B cell (primary cell): ENCODE measurements at regions not wholly inside any gene's neighbourhood (a gene's known extent, or its start where the extent isn't known, plus 50 kb on each side); places are given as distances from the start of the nearest gene placed in this dataset.

ENCODE experiments used
- ATAC-seq: fragments of 200-7000 bp; cut with Tn5 transposase; one replicate; pipeline ENCODE4 v1.10.0; 2021; ENCODE audit warnings: low read depth, mild to moderate bottlenecking, moderate number of reproducible peaks, moderate library complexity
- CTCF ChIA-PET: fragments of 350-600 bp; sonication (Branson Sonifier 250); formaldehyde crosslinking; loops from one replicate; lab custom pipeline; 2021; ENCODE audit warnings: antibody characterized with exemption, inconsistent platforms; lab: Charles Lee
- POLR2A ChIA-PET: fragments of 350-600 bp; sonication (Branson Sonifier 250); formaldehyde crosslinking; loops from one replicate; lab custom pipeline; 2021; ENCODE audit warnings: antibody characterized with exemption; lab: Charles Lee
- DNase-seq: peaks from one replicate; pipeline ENCODE4 v3.0.0; 2013
- H2AFZ ChIP-seq: 2 replicates; pipeline ENCODE4 v1.6.1; 2012; ENCODE audit warnings: mild to moderate bottlenecking, low read depth, low read length; ENCODE audit not compliant: insufficient read depth, poor library complexity, severe bottlenecking
- H3K27ac ChIP-seq, 2 donors: 1 replicate in 1 of 2; 2 replicates in 1 of 2; pipeline ENCODE4 v1.5.1; 2012 to 2013; ENCODE audit warnings: low read length in 2 of 2, mild to moderate bottlenecking in 2 of 2, moderate library complexity in 1 of 2
- H3K27me3 ChIP-seq, 4 experiments: fragments of 200-600 bp in 1 of 4; sonication (generic) in 1 of 4; replicated peaks in 1 of 4; 1 replicate in 2 of 4; 2 replicates in 2 of 4; pipeline versions ENCODE4 v1.6.1 to v1.7.0; 2013 to 2016; ENCODE audit warnings: low read length in 3 of 4, mild to moderate bottlenecking in 2 of 4, mixed read lengths in 1 of 4, moderate library complexity in 1 of 4; ENCODE audit not compliant: insufficient read depth in 4 of 4, control insufficient read depth in 3 of 4; ENCODE audit errors: control extremely low read depth in 1 of 4
- H3K36me3 ChIP-seq, 2 experiments: replicated peaks in 1 of 2; 1 replicate in 1 of 2; 2 replicates in 1 of 2; pipeline versions ENCODE4 v1.6.1 to v1.7.1; 2013; ENCODE audit warnings: low read length in 1 of 2; ENCODE audit not compliant: insufficient read depth in 2 of 2, control insufficient read depth in 1 of 2; ENCODE audit errors: control extremely low read depth in 1 of 2, extremely low read depth in 1 of 2
- H3K4me1 ChIP-seq, 2 donors: fragments of 200-600 bp in 1 of 2; sonication (generic) in 1 of 2; 1 replicate in 1 of 2; 2 replicates in 1 of 2; pipeline versions ENCODE4 v1.5.1 to v1.6.1; 2013 to 2017; ENCODE audit warnings: low read length in 2 of 2; ENCODE audit not compliant: control insufficient read depth in 2 of 2, insufficient read depth in 2 of 2
- H3K4me2 ChIP-seq: replicated peaks from 2 replicates; pipeline ENCODE3; 2012; ENCODE audit warnings: mild to moderate bottlenecking, low read depth, low read length; ENCODE audit not compliant: poor library complexity, severe bottlenecking
- H3K4me3 ChIP-seq, 5 experiments: fragments of 200-600 bp in 1 of 5; sonication (generic) in 1 of 5; 1 replicate in 3 of 5; 2 replicates in 2 of 5; pipeline versions ENCODE4 v1.5.1 to v1.7.0; 2011 to 2016; ENCODE audit warnings: low read length in 4 of 5, mild to moderate bottlenecking in 4 of 5, low read depth in 2 of 5, control low read depth in 1 of 5, moderate library complexity in 1 of 5; ENCODE audit not compliant: insufficient read depth in 1 of 5; ENCODE audit errors: control extremely low read depth in 1 of 5, extremely low read depth in 1 of 5
- H3K79me2 ChIP-seq: fragments of 200-600 bp; sonication (generic); one replicate; pipeline ENCODE4 v1.6.0; 2016; ENCODE audit warnings: low read length; ENCODE audit not compliant: control insufficient read depth, insufficient read depth
- H3K9ac ChIP-seq: fragments of 200-600 bp; sonication (generic); 2 replicates; pipeline ENCODE4 v1.6.1; 2017; ENCODE audit warnings: mild to moderate bottlenecking, low read length, moderate library complexity
- H3K9me3 ChIP-seq, 3 donors: one replicate each; pipeline versions ENCODE4 v1.6.1 to v1.7.1; 2013; ENCODE audit warnings: low read length in 2 of 3; ENCODE audit not compliant: control insufficient read depth in 2 of 3, insufficient read depth in 1 of 3; ENCODE audit errors: control extremely low read depth in 1 of 3
- H4K20me1 ChIP-seq: 2 replicates; pipeline ENCODE4 v1.6.0; 2012; ENCODE audit warnings: mild to moderate bottlenecking, low read length; ENCODE audit not compliant: insufficient read depth, control insufficient read depth, poor library complexity, severe bottlenecking
- H3K27ac Mint-ChIP-seq: one replicate; pipeline ENCODE4 v1.8.0; 2021; ENCODE audit warnings: mixed read lengths
- H3K27me3 Mint-ChIP-seq: one replicate; pipeline ENCODE4 v1.8.0; 2021; ENCODE audit warnings: mixed read lengths
- H3K4me1 Mint-ChIP-seq: one replicate; pipeline ENCODE4 v1.8.0; 2021; ENCODE audit warnings: mixed read lengths
- H3K4me3 Mint-ChIP-seq: one replicate; pipeline ENCODE4 v1.8.0; 2021; ENCODE audit warnings: mixed read lengths
- H3K9me3 Mint-ChIP-seq: one replicate; pipeline ENCODE4 v1.8.0; 2022; ENCODE audit warnings: mixed read lengths; ENCODE audit not compliant: insufficient read depth
- EZH2 ChIP-seq: IDR thresholded peaks from 2 replicates; pipeline ENCODE4 v1.6.1; 2012; ENCODE audit warnings: borderline replicate concordance, low read depth, mild to moderate bottlenecking, moderate library complexity, low read length; ENCODE audit not compliant: insufficient read depth, poor library complexity, severe bottlenecking
- WGBS: methylation state at CpG from one replicate; pipeline ENCODE4 v1.1.5; 2013; ENCODE audit warnings: missing lambda C conversion rate; ENCODE audit not compliant: insufficient coverage; 5-methylcytosine and 5-hydroxymethylcytosine counted together
- intact Hi-C: fragments of 100-400 bp; cut with micrococcal nuclease; formaldehyde crosslinking; loops from one replicate; pipeline ENCODE4 v1.10.0; 2022
- TF ChIP-seq, protein P1 (sequence below): fragments of 200-600 bp; IDR thresholded peaks from one replicate; pipeline ENCODE4 v1.8.0; 2022; ENCODE audit warnings: antibody characterized with exemption, mild to moderate bottlenecking

DNA sequence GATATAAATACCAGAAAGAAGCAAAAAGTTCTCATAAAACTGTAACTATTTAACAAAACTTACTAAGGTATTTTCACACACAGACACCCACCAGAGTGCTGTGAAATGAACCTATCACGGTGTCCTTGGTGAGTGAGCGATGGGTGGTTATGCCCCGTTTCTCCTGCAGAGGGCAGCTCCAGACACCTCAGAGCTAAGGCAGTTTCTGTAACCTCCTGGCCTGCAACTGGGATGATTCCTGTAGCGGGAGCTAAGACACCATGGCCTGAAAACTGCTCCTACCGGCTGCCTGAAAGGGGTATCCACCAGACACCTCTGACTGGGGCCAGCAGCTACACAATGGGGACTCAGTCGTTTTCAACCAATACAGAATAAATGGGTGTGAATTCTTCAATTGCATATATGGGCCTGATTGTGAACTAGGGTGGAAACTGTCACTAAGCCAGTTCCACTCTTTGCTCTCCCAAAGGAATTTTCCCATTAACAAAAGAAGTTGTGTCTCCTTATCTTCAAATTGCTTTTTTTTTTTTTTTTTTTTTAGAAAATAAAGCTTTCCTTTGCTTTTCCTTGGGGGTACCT, 2375.8 kb upstream of the TENM3 start:
- peak; percentile 68 for DNase-seq
- H3K9me3 ChIP-seq: no peaks in the 10 kb centered on the region
- POLR2A ChIA-PET: no interaction called here
- no peak overlapping the region for H2AFZ ChIP-seq
- H3K27ac ChIP-seq: no peak overlapping the region
- intact Hi-C loops: loop anchor here (2.0 kb wide), 1 partner anchor 161 kb away; no protein-coding TSS in a partner anchor
- no peaks in the 10 kb centered on the region for H3K27me3 ChIP-seq
- no peak overlapping the region for H3K9ac ChIP-seq
- no peaks in the 10 kb centered on the region for H3K27me3 Mint-ChIP-seq
- H3K4me3 ChIP-seq: no peak overlapping the region
- no peaks in the 10 kb centered on the region for H4K20me1 ChIP-seq
- 18% methylated on average over 5 of the region's 6 CpGs for WGBS
- peak; percentile 49 for ATAC-seq
- H3K4me1 ChIP-seq: no peaks in the 10 kb centered on the region
- no peak overlapping the region for H3K4me3 Mint-ChIP-seq
- no peaks in the 10 kb centered on the region for H3K79me2 ChIP-seq
- TF ChIP-seq, protein P1, sequence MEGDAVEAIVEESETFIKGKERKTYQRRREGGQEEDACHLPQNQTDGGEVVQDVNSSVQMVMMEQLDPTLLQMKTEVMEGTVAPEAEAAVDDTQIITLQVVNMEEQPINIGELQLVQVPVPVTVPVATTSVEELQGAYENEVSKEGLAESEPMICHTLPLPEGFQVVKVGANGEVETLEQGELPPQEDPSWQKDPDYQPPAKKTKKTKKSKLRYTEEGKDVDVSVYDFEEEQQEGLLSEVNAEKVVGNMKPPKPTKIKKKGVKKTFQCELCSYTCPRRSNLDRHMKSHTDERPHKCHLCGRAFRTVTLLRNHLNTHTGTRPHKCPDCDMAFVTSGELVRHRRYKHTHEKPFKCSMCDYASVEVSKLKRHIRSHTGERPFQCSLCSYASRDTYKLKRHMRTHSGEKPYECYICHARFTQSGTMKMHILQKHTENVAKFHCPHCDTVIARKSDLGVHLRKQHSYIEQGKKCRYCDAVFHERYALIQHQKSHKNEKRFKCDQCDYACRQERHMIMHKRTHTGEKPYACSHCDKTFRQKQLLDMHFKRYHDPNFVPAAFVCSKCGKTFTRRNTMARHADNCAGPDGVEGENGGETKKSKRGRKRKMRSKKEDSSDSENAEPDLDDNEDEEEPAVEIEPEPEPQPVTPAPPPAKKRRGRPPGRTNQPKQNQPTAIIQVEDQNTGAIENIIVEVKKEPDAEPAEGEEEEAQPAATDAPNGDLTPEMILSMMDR: peak; percentile 58
- no peak for TF ChIP-seq EZH2
- CTCF ChIA-PET: interaction anchor here (0.6 to 1.7 kb wide), 3 partner anchors 161 to 200 kb away, joined by 3 to 12 read pairs (median 6); no protein-coding TSS in a partner anchor
- H3K27ac Mint-ChIP-seq: no peak overlapping the region
- H3K4me2 ChIP-seq: no peak overlapping the region
- H3K4me1 Mint-ChIP-seq: no peaks in the 10 kb centered on the region
- no peaks in the 10 kb centered on the region for H3K36me3 ChIP-seq
- H3K9me3 Mint-ChIP-seq: no peaks in the 10 kb centered on the region

DNA sequence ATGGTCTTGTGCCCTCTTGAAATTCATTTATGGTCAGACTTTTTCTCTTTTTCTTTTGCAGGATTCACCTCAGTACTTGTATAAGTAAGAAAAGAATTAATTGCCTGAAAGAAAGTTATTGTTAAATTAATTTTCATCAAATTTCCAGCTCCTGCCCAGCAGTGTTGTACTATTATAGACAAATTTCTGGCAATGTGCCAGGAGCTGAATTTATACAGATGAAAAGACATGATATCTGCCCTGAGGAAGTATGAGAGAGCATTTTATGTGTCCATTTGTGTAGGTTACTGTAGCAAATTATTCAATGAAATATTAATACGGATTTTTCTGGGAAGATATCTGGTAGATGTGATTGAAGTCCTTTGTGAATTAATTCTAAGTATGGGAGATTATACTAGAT, 2371.5 kb upstream of the TENM3 start:
- CTCF ChIA-PET: no interaction called here
- H3K27me3 Mint-ChIP-seq: no peaks in the 10 kb centered on the region
- TF ChIP-seq, protein P1: no peak
- TF ChIP-seq EZH2: no peak

More for the DNA sequence above, 2371.5 kb upstream of the TENM3 start:
- H4K20me1 ChIP-seq: no peaks in the 10 kb centered on the region
- Mint-ChIP-seq H3K27ac (no peak overlapping the region), H3K4me1 (no peaks in the 10 kb centered on the region), H3K4me3 (no peak overlapping the region), H3K9me3 (no peaks in the 10 kb centered on the region)
- H3K9ac ChIP-seq: no peak overlapping the region
- no peak for ATAC-seq
- 100% methylated on average over 1 of the region's 1 CpG for WGBS
- H3K36me3 ChIP-seq: no peaks in the 10 kb centered on the region
- H3K4me2 ChIP-seq: no peak overlapping the region
- no peak overlapping the region for H3K4me3 ChIP-seq
- no peak for DNase-seq
- no peaks in the 10 kb centered on the region for H3K79me2 ChIP-seq
- H3K9me3 ChIP-seq: no peaks in the 10 kb centered on the region
- intact Hi-C loops: no loop called here
- no peaks in the 10 kb centered on the region for H3K4me1 ChIP-seq
- H3K27ac ChIP-seq: no peak overlapping the region
- no peaks in the 10 kb centered on the region for H3K27me3 ChIP-seq
- H2AFZ ChIP-seq: no peak overlapping the region
- POLR2A ChIA-PET: no interaction called here
